Heart left ventricle (tissue), 13 donors: ENCODE measurements at regions not wholly inside any gene's neighbourhood (a gene's known extent, or its start where the extent isn't known, plus 50 kb on each side); places are given as distances from the start of the nearest gene placed in this dataset.

ENCODE experiments used
- POLR2A ChIP-seq, 2 donors: fragments of 450-650 bp; IDR thresholded peaks; one replicate each; pipeline ENCODE4 v1.6.1; 2017; ENCODE audit warnings: antibody characterized with exemption in 2 of 2, mild to moderate bottlenecking in 2 of 2, moderate library complexity in 2 of 2
- TF ChIP-seq, protein P1 (sequence below), 12 donors: fragments of 200-600 bp; sonication (generic) in 4 of 12; IDR thresholded peaks; one replicate each; pipeline versions ENCODE4 v1.5.0 to v1.8.0; 2018 to 2022; ENCODE audit warnings: antibody characterized with exemption in 12 of 12, mild to moderate bottlenecking in 5 of 12
- donor health status: ischemic (EF 13 %, LVEDD 7.1; RV severe dilation, severe dysfunction).
- donor health status: DM: no; HTN: yes; CAD: no.
- donor health status: DM: no; HTN: no; CAD: no.
- donor health status: ischemic (EF 25% LVEDD 6.9; RV normal size, moderate dysfunction).
- donor health status: ischemic (EF 25% LVEDD 5.7; RV mildly dilated, moderate dysfunction).
- donor health status: ischemic (EF 35%, LVEDD 5.7; RV mildly dilated, moderate dysfunction).
- donor health status: nonischemic (EF 11% LVEDD 7.7; RV severe dilation, severe dysfunction).
- donor health status: DM: yes; HTN: yes; CAD: no.
- donor health status: PGD.
- donor health status: ischemic (EF 29% LVEDD 5.4; RV normal size, mild dysfunction).
- donor health status: nonischemic (EF 23%, LVEDD 6.1; RV moderate dilation, normal function).

DNA sequence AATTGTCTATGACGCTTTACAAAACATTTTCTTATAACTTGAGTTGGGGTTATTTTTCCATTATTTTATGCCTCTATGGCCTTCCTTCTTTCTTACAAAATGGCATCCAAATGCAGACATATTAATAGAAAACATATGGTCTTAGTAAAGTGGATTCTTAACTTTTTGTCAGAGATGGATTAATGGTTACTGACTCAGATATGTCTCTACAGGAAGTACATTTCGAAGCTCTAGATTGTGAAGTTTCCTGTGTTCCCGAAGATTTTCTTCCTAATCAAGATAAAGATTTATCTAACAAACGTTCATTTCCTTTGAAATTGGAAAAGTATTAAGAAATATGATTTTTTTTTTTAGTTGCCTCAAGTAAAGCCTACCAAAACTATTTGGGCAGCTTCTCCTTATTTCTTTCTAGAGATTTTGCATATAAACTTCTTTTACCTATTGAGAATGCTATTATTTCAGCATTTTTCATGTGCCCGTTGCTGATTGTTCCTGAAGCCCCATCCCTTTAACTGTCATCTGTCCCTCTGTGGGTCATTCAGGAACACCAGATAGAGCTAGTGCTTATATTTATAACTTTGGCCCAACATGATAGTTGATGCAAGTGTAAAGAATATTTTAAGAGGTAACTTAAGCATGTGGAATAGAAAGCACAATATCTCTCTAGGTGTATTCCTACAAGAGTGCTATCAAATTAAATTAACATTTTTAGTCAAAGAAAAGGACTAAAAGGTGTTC, 498.0 kb downstream of the CCDC85A start:
- TF ChIP-seq, protein P1, sequence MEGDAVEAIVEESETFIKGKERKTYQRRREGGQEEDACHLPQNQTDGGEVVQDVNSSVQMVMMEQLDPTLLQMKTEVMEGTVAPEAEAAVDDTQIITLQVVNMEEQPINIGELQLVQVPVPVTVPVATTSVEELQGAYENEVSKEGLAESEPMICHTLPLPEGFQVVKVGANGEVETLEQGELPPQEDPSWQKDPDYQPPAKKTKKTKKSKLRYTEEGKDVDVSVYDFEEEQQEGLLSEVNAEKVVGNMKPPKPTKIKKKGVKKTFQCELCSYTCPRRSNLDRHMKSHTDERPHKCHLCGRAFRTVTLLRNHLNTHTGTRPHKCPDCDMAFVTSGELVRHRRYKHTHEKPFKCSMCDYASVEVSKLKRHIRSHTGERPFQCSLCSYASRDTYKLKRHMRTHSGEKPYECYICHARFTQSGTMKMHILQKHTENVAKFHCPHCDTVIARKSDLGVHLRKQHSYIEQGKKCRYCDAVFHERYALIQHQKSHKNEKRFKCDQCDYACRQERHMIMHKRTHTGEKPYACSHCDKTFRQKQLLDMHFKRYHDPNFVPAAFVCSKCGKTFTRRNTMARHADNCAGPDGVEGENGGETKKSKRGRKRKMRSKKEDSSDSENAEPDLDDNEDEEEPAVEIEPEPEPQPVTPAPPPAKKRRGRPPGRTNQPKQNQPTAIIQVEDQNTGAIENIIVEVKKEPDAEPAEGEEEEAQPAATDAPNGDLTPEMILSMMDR (IDR thresholded peaks at IDR 0.05), result no peak
- no peak for TF ChIP-seq POLR2A (IDR thresholded peaks at IDR 0.05)
